A549 (cell line): ENCODE measurements at regions not wholly inside any gene's neighbourhood (a gene's known extent, or its start where the extent isn't known, plus 50 kb on each side); places are given as distances from the start of the nearest gene placed in this dataset.

Experiments
- CTCF ChIP-seq: fragments of >200 bp; sonication (Bioruptor Twin); formaldehyde crosslinking; IDR thresholded peaks from 3 replicates; pipeline ENCODE4 v1.5.1; 2016
- EP300 ChIP-seq, 2 experiments: fragments of >200 bp; sonication (Bioruptor Twin); formaldehyde crosslinking; IDR thresholded peaks; 2 replicates in 1 of 2; 3 replicates in 1 of 2; pipeline ENCODE4 v1.6.1; 2016 to 2017
- JUN ChIP-seq, 2 experiments: fragments of >200 bp; sonication (Bioruptor Twin); formaldehyde crosslinking; IDR thresholded peaks; 2 replicates in 1 of 2; 3 replicates in 1 of 2; pipeline ENCODE4 v1.6.1; 2016 to 2017
- POLR2A ChIP-seq: IDR thresholded peaks from 2 replicates; pipeline ENCODE4 v1.6.1; 2012; ENCODE audit warnings: mild to moderate bottlenecking, low read length
- RARB ChIP-seq: fragments of 250-450 bp; sonication (Bioruptor Pico); IDR thresholded peaks from 2 replicates; pipeline ENCODE4 v1.8.0; 2021; ENCODE audit warnings: mild to moderate bottlenecking, moderate library complexity
- ZNF302 ChIP-seq: fragments of 250-450 bp; sonication (Bioruptor Pico); IDR thresholded peaks from 2 replicates; pipeline ENCODE4 v1.9.0; 2021; ENCODE audit warnings: inconsistent platforms, mild to moderate bottlenecking, moderate library complexity
- TF ChIP-seq, protein P1 (sequence below): fragments of 450-650 bp; IDR thresholded peaks from 2 replicates; pipeline ENCODE4 v1.6.1; 2014; ENCODE audit warnings: antibody characterized with exemption

GRCh38 chr20:55057779-55058415, 582.5 kb downstream of the DOK5 start:
- no peak for TF ChIP-seq RARB (CRISPR knock-in tag)
- no peak for TF ChIP-seq ZNF302 (CRISPR knock-in tag)
- no peak for TF ChIP-seq EP300 (IDR thresholded peaks at IDR 0.05)
- TF ChIP-seq CTCF, result no peak
- TF ChIP-seq, protein P1, sequence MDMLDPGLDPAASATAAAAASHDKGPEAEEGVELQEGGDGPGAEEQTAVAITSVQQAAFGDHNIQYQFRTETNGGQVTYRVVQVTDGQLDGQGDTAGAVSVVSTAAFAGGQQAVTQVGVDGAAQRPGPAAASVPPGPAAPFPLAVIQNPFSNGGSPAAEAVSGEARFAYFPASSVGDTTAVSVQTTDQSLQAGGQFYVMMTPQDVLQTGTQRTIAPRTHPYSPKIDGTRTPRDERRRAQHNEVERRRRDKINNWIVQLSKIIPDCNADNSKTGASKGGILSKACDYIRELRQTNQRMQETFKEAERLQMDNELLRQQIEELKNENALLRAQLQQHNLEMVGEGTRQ, result no peak
- TF ChIP-seq POLR2A, result no peak
- no peak for TF ChIP-seq JUN (IDR thresholded peaks at IDR 0.05)
